Prostate gland (tissue), 2 donors: ENCODE measurements at regions not wholly inside any gene's neighbourhood (a gene's known extent, or its start where the extent isn't known, plus 50 kb on each side); places are given as distances from the start of the nearest gene placed in this dataset.

Source experiments
- DNase-seq: peaks from one replicate; pipeline ENCODE4 v3.0.0-alpha.2; 2019; ENCODE audit warnings: low spot score
- H3K27ac ChIP-seq, 2 donors: fragments of 200-600 bp; sonication (generic); 2 replicates each; pipeline ENCODE4 v1.5.1; 2017 to 2019
- H3K27me3 ChIP-seq: fragments of 200-600 bp; sonication (generic); replicated peaks from 2 replicates; pipeline ENCODE4 v1.5.1; 2019; ENCODE audit not compliant: insufficient read depth
- H3K36me3 ChIP-seq, 2 donors: fragments of 200-600 bp; sonication (generic); 1 replicate in 1 of 2; 2 replicates in 1 of 2; pipeline versions ENCODE4 v1.5.1 to v1.8.1; 2017 to 2019
- H3K4me1 ChIP-seq: fragments of 200-600 bp; sonication (generic); replicated peaks from 2 replicates; pipeline ENCODE4 v1.5.1; 2019
- H3K4me3 ChIP-seq, 2 donors: fragments of 200-600 bp; sonication (generic); 2 replicates each; pipeline ENCODE4 v1.5.1; 2017 to 2019
- H3K9me3 ChIP-seq: fragments of 200-600 bp; sonication (generic); 2 replicates; pipeline ENCODE4 v1.5.1; 2017
- POLR2A ChIP-seq: fragments of 450-650 bp; IDR thresholded peaks from one replicate; pipeline ENCODE4 v1.6.1; 2016; ENCODE audit warnings: antibody characterized with exemption, mild to moderate bottlenecking
- POLR2AphosphoS5 ChIP-seq: sonication (generic); formaldehyde crosslinking; IDR thresholded peaks from one replicate; pipeline ENCODE4 v1.6.1; 2017; ENCODE audit warnings: antibody characterized with exemption
- WGBS: methylation state at CpG from one replicate; pipeline ENCODE4 v1.1.5; 2018; 5-methylcytosine and 5-hydroxymethylcytosine counted together
- intact Hi-C: fragments of 100-400 bp; cut with DNase I; formaldehyde crosslinking; loops from one replicate; pipeline ENCODE4 v1.14.2; 2022
- TF ChIP-seq, protein P1 (sequence below), 4 experiments: fragments of 200-600 bp in 2 of 4; fragments of 450-650 bp in 2 of 4; sonication (generic) in 2 of 4; IDR thresholded peaks; 1 replicate in 3 of 4; 2 replicates in 1 of 4; pipeline ENCODE4 v1.5.1; 2016 to 2019; ENCODE audit warnings: antibody characterized with exemption in 4 of 4, mild to moderate bottlenecking in 2 of 4, moderate library complexity in 2 of 4

DNA sequence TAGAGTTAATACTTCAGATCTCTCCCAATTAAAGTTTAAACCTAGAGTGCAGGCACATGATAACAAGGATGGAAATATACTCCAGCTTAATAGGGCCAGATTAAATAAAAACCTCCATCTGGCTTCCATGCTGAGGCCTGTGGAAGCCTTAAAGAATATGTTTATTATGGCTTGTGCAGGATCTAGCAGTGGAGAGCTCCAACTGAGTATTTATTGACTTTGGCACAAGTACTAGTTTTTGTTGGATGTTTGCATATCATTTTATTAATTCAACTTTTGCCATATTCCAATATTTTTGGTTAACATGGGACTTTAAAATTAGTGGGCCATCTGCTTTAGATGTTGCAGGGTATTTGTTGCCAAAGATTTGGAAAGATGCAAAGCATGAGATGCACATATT, 860.4 kb upstream of the SOX11 start:
- no peak for TF ChIP-seq POLR2A
- TF ChIP-seq, protein P1, sequence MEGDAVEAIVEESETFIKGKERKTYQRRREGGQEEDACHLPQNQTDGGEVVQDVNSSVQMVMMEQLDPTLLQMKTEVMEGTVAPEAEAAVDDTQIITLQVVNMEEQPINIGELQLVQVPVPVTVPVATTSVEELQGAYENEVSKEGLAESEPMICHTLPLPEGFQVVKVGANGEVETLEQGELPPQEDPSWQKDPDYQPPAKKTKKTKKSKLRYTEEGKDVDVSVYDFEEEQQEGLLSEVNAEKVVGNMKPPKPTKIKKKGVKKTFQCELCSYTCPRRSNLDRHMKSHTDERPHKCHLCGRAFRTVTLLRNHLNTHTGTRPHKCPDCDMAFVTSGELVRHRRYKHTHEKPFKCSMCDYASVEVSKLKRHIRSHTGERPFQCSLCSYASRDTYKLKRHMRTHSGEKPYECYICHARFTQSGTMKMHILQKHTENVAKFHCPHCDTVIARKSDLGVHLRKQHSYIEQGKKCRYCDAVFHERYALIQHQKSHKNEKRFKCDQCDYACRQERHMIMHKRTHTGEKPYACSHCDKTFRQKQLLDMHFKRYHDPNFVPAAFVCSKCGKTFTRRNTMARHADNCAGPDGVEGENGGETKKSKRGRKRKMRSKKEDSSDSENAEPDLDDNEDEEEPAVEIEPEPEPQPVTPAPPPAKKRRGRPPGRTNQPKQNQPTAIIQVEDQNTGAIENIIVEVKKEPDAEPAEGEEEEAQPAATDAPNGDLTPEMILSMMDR (IDR thresholded peaks at IDR 0.05) = no peak
- TF ChIP-seq POLR2AphosphoS5 = no peak
- DNase-seq = no peak
- H3K4me3 ChIP-seq = no peak overlapping the region
- no peaks in the 10 kb centered on the region for H3K4me1 ChIP-seq
- no peaks in the 10 kb centered on the region for H3K36me3 ChIP-seq
- intact Hi-C loops = no loop called here
- H3K27ac ChIP-seq = no peak overlapping the region
- peaks cover 3% of the 10 kb centered on the region for H3K27me3 ChIP-seq
- H3K9me3 ChIP-seq = no peaks in the 10 kb centered on the region

DNA sequence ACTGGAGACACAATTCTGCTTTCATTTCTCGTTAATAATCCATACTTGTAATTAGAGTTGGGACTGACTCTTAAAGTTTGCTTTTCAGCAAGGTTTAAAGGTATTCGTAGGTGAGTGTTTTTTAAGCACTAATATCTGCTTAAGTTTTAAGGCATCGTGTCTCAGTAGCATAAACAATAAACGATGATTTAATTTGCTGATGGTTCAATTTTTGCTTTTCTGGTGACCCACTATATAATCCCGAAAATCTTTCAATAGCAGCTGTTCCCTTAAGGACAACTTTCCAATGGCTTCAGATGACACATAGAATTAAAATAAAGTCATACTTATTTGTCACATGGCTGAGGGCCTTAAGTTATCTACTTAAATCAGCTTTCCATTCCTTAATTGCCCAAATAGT, 859.5 kb upstream of the SOX11 start:
- no peak for DNase-seq
- no peaks in the 10 kb centered on the region for H3K36me3 ChIP-seq
- no peak overlapping the region for H3K27ac ChIP-seq
- intact Hi-C loops = no loop called here
- no peaks in the 10 kb centered on the region for H3K9me3 ChIP-seq
- WGBS = 94% methylated on average over 5 of the region's 5 CpGs
- no peak overlapping the region for H3K4me3 ChIP-seq
- no peaks in the 10 kb centered on the region for H3K27me3 ChIP-seq
- TF ChIP-seq, protein P1 (IDR thresholded peaks at IDR 0.05) = no peak
- TF ChIP-seq POLR2A = no peak
- no peak for TF ChIP-seq POLR2AphosphoS5
- H3K4me1 ChIP-seq = no peaks in the 10 kb centered on the region

DNA sequence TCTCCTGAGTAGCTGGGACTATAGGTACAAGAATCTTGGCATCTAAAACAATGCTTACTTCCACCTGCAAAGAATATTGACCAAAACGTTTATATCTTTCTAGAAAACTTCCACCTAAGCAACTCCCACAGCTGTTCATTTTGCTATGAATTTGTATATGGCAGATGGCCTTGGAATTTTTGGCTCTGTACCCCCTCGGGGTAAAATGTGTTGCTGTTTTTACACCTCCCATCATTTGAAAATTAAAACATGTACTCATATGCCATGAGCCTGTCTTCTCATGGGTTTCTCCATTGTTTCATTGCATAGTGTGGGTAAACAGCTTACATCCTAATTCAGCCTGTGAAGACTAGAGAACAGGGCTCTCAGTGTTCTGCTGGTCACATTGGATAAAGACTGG, 853.6 kb upstream of the SOX11 start:
- Histone ChIP-seq H3K9me3 (no peaks in the 10 kb centered on the region), H3K36me3 (no peaks in the 10 kb centered on the region), H3K27ac (no peak overlapping the region), H3K27me3 (no peaks in the 10 kb centered on the region), H3K4me1 (no peaks in the 10 kb centered on the region), H3K4me3 (no peak overlapping the region)
- WGBS = 67% methylated on average over 2 of the region's 2 CpGs
- no peak for DNase-seq
- no peak for TF ChIP-seq POLR2AphosphoS5
- TF ChIP-seq POLR2A = no peak
- TF ChIP-seq, protein P1 (IDR thresholded peaks at IDR 0.05) = no peak
- intact Hi-C loops = no loop called here

DNA sequence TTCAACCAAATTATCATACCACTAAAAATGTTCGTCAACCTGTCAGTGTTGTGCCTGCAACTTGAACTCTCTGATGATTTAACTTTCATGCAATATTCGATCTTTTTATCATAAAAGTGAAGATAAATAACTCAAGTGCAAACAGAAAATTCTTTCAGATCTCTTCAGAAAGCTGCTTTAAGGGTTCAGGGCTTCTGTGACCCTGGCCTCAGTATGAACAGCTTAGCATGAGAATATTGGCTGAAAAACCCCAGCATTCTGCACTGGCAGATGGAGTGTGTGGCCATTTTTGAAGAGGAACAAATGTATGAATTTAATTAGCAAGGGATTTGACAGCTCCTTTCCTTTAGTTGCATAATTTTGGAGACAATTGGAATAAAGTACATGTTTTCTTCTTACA, 851.4 kb upstream of the SOX11 start:
- Histone ChIP-seq H3K27me3 (no peaks in the 10 kb centered on the region), H3K4me3 (no peak overlapping the region), H3K27ac (no peak overlapping the region), H3K36me3 (no peaks in the 10 kb centered on the region), H3K9me3 (no peaks in the 10 kb centered on the region), H3K4me1 (no peaks in the 10 kb centered on the region)
- no peak for DNase-seq
- TF ChIP-seq, protein P1 (IDR thresholded peaks at IDR 0.05) = no peak
- TF ChIP-seq POLR2A = no peak
- intact Hi-C loops = no loop called here
- WGBS = 48% methylated on average over 2 of the region's 2 CpGs

DNA sequence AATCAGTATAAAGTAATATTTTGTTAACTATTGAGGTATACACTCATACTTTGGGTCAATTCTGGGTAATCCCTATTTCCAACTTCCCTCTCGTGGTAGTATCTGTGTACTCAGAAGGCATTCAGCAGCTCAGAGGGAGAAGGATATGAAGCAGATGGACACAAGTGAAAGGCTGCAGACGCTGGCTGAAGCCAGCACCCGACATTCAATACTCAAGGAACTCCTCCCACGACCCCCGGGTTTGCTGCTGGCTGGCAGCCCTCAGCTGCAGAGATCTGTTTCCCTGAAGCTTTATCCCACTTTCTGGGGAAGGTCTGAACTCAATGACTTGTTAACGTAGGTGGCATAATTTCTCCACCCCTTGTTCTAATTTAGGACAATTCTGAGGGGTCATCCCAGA, 847.3 kb upstream of the SOX11 start:
- intact Hi-C loops = no loop called here
- H3K36me3 ChIP-seq = no peaks in the 10 kb centered on the region
- no peaks in the 10 kb centered on the region for H3K27me3 ChIP-seq
- no peak for DNase-seq
- TF ChIP-seq POLR2AphosphoS5 (no peak), POLR2A (no peak)
- TF ChIP-seq, protein P1 (IDR thresholded peaks at IDR 0.05) = no peak
- H3K27ac ChIP-seq = no peak overlapping the region
- H3K9me3 ChIP-seq = no peaks in the 10 kb centered on the region
- H3K4me3 ChIP-seq = no peak overlapping the region
- H3K4me1 ChIP-seq = no peaks in the 10 kb centered on the region
- WGBS = 57% methylated on average over 6 of the region's 6 CpGs
